ENCODE measurements at regions not wholly inside any gene's neighbourhood (a gene's known extent, or its start where the extent isn't known, plus 50 kb on each side); places are given as distances from the start of the nearest gene placed in this dataset.
"Not testable (repeated sequence)": the region's sequence is repeated elsewhere in the genome, so short reads cannot be mapped to it uniquely, and the experiment has no call there.

DNA sequence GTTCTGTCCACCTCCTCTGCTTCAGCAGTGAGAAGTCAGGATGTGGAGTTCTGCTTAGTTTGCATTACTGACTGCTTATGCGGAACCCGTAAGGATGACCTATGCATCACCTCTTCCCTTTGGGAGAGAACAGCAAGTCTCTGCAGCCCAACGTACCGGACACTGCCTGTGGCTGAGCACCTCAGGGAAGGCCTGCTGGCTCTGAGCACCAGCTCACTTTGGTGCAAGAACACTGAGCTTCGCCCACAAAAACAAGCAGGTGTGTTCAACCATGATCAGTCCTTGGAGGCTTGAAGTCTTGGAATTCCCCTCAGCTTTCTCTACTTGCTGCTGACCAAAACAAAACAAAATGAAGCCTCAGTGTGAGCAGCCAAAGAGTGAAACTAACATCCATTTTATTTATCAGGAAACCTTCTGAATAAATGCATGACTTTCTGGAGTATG, 52.7 kb upstream of the NCK2 start:
- no peak for DNase-seq (ENCODE audit: low read depth in 4 of 4, low spot score in 1 of 4)

DNA sequence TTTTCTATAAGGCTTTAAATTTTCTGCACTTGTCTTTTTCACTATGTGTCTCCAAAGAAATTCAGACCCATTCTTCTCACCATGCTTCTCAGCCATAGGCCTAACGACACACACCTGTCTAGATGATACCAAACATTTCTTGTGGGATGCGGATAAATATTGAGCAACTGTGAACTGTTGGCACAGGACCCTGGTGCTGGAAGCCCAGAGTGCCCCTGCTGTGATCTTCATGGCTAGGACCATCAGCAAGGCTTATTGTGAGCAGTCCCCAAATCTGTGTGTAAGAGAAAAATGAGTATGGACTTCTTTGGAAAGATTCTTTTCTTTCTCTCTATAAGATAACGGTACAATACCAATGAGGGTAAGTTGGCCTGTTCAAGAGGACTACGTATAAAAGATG, 54.1 kb upstream of the NCK2 start:
- no peak for DNase-seq (ENCODE audit: low read depth in 4 of 4, low spot score in 1 of 4)

DNA sequence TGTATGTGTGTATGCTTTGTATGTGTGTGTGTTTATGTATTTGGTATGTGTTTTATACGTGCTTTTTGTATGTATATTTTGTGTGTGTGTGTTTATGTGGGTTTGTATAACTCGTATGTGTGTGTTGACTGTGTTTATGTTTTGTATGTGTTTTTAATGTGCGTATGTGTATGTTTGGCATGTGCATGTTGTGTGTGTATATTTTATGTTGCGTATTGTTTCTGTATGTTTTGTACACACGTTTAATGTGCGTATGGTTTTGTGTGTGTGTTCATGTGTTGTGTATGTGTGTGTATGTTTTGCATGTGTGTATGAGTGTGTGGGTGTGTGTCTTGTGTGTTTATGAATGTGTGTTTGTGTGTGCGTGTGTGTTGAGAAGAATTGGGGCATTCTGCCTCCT, 55.2 kb upstream of the NCK2 start:
- no peak for DNase-seq (ENCODE audit: low read depth in 4 of 4, low spot score in 1 of 4)

DNA sequence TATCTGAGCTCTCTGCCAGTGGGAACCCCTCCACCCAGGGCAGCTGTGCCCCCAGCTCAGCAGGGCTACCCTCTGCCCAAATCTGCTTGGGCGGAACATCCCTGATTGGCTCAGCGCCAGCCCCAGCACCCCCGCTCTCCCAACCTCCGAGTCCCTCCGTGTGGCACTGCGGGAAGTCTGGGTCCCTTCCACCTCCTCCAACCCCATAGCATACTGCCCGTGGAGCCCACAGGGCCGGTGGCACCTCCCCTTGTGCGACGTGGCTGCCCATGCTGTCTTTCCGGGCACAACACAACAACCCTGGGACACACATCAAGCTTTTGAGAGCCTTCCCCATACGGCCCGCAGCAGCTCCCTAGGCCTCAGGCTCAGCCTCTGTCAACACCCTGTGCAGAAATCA, 55.8 kb upstream of the NCK2 start:
- DNase-seq (ENCODE audit: low read depth in 4 of 4, low spot score in 1 of 4): no peak

DNA sequence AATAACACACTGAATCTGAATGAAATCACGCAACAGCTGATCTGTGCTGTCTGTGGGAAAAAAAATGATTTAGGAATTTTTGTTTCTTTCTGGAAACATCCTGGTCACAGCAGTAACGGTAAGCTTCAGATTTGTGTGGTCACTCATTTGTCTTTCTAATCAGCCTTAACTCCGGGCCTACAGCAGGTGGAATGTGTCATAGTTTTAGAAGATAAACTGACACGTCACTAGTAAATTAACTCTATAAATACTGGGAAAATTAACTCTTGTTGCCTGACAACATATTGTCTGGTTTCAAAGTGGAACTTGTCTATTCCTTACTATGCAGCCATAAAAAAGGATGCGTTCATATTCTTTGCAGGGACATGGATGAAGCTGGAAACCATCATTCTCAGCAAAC, 58.1 kb upstream of the NCK2 start:
- DNase-seq (ENCODE audit: low read depth in 4 of 4, low spot score in 1 of 4): no peak

DNA sequence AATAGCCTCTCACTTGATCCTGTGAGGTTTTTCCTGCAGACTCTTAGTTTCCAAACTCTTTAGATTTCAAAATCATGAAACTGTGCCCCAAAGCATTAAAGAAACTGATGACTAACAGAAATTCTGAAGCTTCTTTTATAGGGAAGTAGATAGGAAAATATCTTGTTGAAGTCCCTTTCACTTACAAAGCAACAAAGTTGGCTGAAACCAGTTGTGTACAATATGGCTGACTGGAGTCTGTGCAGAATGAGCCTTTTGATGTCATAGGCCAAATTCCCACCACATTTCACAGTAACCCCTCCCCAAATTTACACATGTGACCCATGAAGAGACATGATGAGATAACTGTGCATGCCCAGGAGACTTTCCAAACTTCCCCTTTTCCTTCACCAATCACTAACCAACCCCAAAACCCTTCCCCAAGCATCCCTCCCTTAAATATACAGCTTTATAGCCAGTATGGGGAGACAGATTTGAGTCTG, 61.7 kb upstream of the NCK2 start:
- DNase-seq (ENCODE audit: low read depth in 4 of 4, low spot score in 1 of 4): no peak

DNA sequence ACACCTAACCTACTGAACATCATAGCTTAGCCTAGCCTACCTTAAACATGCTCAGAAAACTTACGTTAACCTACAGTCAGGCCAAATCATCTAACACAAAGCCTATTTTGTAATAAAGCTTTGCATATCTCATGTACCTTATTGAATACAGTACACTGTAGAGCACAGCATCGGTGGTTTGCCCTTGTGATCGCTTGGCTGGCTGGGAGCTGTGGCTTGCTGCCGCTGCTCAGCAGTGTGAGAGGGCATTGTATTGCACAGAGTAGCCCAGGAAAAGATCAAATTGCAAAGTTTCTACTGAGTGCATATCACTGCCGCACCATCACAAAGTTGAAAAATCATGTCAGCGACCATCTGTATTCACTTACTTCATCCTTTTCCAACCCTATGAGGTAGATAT, 62.3 kb upstream of the NCK2 start:
- DNase-seq (ENCODE audit: low read depth in 4 of 4, low spot score in 1 of 4): no peak

DNA sequence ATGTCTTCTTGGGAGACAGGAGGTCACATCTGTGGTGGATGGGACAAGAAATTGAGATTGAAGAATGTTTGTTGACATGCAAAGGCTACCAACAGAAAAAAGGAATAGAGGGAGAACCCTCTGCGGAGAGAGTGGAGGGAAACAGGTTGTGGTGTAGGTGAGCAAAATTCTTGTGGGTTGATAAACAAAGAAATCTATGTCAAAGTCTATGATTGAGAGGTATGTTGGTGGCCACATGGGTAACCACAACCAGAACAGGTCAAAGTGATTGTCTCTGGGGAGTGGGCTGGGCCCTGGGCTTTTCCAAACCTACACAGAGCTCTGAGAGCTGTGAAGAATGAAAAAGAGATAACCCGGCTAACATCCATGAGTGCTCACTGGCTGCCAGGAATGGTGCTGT, 62.8 kb upstream of the NCK2 start:
- no peak for DNase-seq (ENCODE audit: low read depth in 4 of 4, low spot score in 1 of 4)

DNA sequence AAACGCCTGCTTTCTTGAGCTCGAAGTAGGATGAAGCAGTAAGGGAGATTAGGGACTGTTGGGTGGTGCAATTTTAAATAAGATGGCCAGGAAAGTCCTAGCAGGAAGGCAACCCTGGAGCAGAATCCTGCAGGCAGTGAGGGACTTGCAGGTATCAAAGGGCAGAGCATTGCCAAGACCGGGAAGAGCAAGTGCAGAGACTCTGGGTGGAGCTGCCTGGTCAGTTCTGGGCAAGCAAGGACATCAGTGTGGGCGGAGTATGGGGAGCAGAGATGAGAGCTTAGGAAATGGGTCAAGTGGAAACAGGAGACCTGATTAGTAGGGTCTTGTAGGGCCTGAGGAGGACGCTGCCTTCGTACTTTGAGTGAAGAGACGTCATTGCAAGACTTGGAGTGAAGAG, 64.4 kb upstream of the NCK2 start:
- DNase-seq (ENCODE audit: low read depth in 4 of 4, low spot score in 1 of 4): no peak

DNA sequence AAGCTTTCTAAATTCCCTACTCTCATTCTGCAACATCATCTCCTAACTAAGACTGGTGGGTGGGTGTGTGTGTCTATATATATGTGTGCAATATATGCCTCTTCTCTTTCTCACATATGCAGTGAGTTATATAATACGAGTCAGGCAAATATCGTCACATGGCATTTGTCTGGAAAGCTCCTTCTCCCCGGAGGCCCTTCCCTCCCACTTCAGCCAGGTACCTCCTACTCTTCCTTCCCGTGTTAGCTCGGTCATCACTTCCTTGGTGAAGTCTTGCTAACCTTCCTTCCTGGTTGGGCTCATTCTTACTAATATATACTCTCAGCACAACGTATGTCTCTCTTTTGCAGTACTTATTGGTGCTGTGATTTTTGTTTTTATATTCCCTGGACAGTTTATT, 66.4 kb upstream of the NCK2 start:
- DNase-seq (ENCODE audit: low read depth in 4 of 4, low spot score in 1 of 4): no peak

DNA sequence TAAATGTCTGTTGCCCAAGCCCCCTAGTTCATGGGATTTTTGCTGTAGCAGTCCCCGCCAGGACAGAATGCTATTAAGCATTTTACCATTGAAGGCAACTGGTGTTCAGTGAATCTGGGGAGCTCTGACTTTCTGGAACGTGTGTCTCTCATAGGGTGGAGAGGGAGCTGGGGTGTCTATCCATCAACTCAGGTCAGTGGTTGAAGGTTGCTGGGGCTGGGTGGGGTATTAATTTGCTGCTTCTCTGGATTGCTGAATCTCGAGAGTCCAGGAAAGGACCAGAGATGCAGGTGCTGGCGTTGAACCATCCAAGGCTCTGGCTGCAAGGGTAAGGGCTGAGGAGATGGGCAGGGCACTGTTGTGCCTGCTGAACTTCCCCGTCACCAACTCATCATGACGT, 66.8 kb upstream of the NCK2 start:
- DNase-seq (ENCODE audit: low read depth in 4 of 4, low spot score in 1 of 4): no peak

DNA sequence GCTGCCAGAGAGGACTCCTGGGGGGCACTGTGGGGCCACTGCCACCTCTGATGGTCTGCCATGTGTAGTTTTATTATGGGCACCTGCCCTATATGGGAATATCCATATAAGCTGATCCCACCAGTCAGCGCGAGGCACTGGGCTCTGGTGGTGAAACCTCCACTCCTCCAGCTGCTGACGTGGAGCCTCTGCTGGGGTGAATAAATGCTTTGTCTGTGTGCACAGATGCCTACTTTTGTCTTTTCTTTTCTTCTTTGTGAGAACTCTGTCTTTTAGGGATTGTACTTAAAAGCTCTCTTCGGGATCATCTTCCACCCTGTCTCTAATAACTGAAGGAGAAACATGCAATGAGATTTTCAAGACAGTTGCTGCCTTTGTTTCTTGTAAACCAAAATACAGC, 68.9 kb upstream of the NCK2 start:
- DNase-seq (ENCODE audit: low read depth in 4 of 4, low spot score in 1 of 4): no peak

DNA sequence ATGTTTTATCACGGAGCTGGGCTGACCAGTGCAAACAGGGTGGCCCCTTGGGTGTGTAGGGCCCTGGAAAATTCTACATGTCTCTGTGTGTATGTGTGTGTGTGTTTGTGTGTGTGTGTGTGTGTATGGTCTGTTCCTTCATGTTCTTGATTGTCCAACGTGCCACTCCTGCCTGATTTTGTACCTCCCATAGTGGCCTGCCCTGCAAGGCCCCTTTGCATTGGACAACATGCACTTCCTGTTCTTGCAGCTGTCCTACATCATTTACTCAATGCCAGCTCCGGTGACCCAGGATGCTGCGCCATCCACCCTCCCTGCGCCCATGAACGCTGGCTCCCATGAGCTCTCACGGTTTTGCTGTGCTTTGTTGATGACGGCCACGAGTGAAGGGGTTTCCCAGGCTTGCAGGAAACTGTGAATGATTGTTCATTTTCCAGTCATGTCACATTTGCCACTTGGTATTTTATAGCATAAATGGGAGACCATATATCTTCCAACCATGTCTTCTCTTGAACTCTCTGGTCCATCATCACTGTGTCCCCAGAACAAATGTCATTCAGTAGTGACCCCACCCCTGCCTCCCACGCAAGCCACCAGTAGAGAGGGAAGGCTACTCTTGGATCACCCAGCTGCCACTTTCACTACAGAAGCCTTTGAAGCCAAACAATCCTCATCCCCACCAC, 69.7 kb upstream of the NCK2 start:
- DNase-seq (ENCODE audit: low read depth in 4 of 4, low spot score in 1 of 4): peak in 2 of 4 experiments; percentile 14 to 42

DNA sequence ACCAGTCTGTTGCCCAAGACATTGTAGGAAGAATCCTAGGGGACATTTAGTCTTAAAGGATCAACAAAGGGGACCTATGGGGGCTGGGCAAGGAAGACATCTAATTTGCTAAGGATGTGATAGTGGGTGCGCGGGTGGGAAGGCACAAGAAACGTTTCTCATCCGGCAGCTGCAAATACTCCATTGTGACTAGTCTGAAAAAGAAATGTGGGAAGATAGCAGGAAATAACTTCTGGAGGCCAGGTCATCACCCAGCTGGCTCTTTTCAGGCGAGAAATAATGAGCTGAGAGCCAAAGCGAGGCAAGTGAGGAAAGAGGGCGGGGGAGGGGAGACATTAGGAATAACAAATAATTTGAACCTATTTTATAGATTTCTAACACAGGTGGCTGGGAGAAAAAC, 70.3 kb upstream of the NCK2 start:
- DNase-seq (ENCODE audit: low read depth in 4 of 4, low spot score in 1 of 4): no peak

DNA sequence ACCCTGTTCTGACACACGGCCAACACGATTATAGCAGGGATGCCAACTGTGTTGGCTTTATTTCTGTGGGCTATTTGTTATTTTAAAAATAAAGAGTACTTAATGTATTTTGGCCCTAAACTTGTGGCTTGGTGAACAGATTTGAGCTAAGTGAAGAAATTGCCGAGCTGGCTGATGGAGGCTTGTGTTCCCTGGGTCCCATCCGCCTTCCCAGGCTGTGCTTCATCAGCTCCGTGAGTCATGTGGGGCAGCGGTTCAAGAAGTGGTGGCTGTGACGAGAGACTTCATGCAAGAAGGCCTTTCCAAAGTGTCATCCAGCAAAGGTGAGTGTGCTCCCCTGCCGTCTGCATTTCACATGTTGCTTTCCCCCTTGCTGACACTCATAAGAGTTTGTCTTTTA, 73.6 kb upstream of the NCK2 start:
- DNase-seq (ENCODE audit: low read depth in 4 of 4, low spot score in 1 of 4): no peak

DNA sequence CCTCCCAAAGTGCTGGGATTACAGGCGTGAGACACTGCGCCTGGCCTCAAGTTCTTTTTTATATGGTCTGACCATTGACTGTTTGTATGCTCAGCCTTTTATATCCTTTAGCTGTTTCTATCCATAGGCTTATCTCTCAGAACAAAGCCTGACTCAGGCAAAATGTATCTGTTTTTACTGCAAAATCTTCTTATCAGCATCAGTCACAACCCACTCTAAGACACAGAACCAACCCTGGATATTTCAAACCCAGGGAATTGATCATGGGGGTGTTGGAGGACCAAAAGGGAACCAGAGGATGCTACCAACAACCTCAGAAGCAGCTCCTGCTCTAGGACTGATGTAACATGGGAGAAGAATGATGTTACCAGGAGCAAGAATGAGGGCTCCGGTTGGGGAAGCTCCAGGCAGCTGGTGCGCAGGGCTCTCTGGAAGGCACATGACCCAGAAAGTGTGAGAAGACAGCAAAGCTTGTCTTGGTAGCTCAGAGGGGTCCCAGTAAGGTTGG, 75.3 kb upstream of the NCK2 start:
- DNase-seq (ENCODE audit: low read depth in 4 of 4, low spot score in 1 of 4): no peak

DNA sequence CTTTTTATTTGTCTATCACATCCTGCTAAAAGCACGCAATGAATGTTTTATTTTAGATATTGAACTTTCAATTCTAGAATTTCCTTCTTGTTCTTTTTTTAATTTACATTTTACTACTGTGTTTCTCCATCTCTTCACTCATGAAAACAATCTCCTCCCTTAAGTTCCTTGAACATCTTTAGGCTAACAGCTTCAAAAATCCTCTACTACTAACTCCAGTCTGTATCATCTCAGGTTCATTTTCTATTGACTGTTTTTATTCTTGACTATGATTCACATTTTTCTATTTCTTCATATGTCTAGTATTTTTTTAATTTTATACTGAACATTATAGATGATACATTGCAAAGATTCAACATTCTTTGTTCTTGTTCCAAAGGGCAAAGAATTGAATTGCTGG, 79.2 kb upstream of the NCK2 start:
- no peak for DNase-seq (ENCODE audit: low read depth in 4 of 4, low spot score in 1 of 4)

DNA sequence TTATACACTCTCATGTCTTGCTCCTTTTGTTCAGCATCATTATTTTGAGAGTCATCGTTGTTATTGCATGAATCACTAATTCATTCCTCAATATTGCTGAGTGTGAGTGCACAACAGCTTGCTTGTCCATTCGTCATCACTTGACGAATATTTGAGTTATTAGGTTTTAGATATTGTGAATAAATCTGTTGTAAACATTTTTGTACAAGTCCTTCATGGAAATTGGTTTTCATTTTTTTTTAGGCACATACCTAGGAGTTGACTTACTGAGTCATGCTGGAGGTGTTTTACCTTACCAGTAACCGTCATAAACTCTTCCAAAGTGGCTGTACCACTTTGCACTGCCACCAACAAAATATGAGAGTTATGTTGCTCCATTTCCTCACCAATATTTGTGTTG, 84.2 kb upstream of the NCK2 start:
- no peak for DNase-seq (ENCODE audit: low read depth in 4 of 4, low spot score in 1 of 4)

DNA sequence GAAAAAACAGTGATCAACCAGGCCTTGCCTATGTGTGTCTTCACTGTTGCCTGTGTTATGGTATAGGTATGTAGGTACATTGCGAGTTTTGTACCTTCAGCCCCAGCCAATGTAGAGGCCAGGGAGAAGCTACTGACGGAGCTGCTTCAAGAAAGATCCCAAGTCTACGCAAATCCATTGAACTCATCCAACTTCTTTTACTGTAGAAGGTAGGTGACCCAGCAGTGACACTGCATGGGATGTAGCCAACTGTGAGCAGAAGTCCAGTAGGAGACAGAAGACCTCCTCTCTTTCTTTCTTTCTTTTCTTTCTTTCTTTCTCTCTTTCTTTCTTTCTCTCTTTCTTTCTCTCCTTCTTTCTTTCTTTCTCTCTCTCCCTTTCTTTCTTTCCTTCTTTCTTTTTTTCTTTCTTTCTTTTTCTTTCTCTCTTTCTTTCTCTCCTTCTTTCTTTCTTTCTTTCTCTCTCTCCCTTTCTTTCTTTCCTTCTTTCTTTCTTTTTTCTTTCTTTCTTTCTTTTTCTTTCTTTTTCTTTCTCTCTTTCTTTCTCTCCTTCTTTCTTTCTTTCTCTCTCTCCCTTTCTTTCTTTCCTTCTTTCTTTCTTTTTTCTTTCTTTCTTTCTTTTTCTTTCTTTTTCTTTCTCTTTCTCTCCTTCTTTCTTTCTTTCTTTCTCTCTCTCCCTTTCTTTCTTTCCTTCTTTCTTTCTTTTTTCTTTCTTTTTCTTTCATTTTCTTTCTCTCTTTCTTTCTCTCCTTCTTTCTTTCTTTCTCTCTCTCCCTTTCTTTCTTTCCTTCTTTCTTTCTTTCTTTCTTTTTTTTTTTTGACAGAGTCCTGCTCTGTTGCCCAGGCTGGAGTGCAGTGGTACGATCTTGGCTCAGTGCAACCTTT, 88.7 kb upstream of the NCK2 start:
- not testable (repeated sequence) for DNase-seq (ENCODE audit: low read depth in 4 of 4, low spot score in 1 of 4)

DNA sequence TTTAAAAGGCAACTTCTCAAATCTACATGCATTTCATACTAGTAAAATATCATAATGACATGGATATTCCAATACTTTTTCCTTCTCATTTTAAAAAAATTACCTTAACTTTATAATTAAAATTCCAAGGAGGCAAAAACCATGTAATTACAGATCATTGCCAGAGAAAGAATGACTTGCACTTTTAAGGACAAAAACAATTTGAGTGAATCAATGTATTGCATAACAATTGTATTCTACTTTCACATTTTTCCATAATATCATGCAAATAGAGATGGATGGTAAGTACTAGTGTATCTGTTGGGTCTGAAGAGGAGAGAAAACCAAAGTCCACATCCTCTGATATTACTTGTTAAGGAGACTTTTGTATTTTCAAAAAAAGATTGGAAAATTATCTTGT, 89.5 kb upstream of the NCK2 start:
- DNase-seq (ENCODE audit: low read depth in 4 of 4, low spot score in 1 of 4): no peak

DNA sequence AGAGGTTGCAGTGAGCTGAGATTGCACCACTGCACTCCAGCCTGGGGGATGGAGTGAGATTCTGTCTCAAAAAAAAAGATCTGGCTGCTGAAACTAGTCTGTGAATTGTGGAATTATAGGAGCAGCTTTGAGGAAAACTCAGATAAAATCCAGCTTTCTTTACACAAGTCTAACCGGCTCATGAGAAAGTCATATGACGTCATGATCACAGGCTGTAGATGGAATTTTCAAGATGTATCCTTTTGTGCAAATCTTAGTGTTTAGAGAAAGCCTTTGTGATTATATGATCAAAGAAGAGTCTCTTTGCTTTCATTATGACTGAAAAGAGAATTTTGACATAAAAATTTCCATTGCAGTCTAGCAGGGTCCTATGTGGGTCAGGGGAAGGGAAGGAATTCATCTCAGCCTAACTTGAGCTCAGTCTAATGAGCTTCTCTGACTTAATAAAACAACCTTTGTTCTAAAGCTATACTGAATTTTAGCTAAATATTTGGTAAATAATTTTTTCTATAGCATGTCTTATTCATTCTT, 90.2 kb upstream of the NCK2 start:
- DNase-seq (ENCODE audit: low read depth in 4 of 4, low spot score in 1 of 4): no peak

DNA sequence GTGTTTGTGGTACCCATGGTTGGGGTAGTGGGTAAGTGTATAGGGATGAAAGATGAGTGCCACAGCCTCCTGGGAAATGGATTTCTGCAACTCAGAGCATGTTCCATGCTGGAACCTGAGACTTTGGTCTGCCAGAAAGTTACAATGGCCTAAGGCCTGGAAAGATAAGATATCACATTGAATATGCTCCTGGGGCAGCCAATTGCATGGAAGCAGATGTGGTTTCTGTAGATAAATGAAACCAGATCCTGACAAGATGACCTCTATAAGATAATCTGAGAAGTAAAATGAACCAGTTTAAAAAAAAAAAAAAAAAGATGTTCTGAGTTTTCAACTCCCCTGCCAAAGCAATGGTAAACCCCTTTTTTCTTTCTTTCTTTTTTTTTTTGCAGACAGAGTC, 91.4 kb upstream of the NCK2 start:
- no peak for DNase-seq (ENCODE audit: low read depth in 4 of 4, low spot score in 1 of 4)
